GM18520 (cell line): ENCODE measurements at regions not wholly inside any gene's neighbourhood (a gene's known extent, or its start where the extent isn't known, plus 50 kb on each side); places are given as distances from the start of the nearest gene placed in this dataset.
"Not testable (repeated sequence)": the region's sequence is repeated elsewhere in the genome, so short reads cannot be mapped to it uniquely, and the experiment has no call there.

ENCODE experiments used
- ATAC-seq: cut with Tn5 transposase; IDR thresholded peaks from one replicate; pipeline ENCODE4 v1.9.1; 2021; ENCODE audit not compliant: unreplicated experiment

DNA sequence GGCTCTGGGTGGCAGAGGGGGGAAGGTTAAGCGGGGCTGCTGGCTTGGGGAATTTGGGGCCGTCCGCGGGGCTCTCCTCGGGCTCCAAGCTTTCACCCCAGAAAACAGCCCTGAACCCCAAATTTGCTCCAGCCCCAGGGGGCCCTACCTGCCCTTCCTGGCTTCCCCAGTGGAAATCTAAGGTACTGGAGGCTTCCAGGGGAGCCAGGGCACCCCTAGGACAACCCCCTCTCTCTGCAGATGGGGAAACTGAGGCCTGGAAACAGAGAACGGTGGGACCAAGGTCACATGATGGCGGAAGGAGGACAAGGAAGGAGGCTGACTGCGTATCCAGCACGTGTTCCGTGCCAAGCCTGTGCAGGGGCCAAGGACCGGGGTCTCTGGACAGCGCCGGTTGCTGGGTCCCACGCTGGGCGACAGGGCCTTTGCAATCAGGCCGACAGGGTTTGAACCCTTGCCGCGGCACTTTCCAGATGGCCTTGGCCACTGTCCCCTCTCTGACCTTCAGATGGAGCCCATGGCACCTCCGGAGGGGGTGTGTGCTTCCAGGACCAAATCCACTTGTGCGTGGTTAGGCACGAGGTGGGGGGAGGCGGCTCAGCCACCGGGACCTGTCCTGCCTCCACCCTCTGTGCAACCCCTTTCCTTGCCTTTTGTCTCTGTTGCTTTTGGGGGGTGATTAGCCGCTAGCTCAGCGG is 183.1 kb downstream of the C9orf50 start:
- no peak for ATAC-seq

DNA sequence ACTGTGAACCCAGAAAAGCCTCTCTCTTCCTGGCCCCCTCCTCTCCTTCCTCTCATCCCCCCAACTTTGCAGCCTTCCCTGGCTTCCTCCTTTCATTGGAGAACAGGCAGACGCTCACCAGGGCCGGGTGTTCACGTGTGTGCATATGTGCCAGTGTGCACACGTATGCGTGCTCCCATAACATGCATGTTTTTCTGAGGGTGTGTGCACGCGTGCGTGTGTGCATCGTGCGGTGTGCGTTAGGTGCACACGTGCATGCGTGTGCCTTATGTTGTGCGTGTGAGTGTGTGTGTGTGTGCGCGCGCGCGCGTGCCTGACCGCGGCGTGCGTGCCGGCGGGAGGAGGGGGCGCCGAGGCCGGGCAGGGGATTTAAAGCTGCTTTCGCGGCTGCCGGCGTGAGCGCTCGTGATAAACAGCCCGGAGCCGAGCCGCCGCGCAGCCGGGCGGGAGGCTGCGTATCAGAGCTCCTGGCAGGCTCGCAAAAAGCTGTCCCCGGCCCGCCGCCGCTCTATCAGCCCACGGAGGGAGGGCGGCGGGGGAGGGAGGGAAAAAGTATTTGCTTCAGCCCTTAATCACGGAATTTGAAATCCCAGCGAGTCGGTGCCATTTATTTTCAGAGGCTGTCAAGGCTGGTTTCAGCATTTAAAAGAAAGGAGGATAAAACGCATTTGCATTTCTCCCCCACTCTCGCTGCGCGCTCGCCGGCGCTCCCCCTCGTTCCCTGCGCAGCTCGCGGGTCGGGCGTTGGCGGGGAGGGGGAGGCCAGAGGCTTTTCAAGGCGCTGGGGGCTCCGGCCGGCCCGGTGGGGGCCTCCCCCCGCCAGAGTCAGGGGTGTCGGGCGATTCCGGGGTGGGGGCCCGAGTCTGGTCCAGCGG is 183.9 kb downstream of the C9orf50 start:
- ATAC-seq = no peak

DNA sequence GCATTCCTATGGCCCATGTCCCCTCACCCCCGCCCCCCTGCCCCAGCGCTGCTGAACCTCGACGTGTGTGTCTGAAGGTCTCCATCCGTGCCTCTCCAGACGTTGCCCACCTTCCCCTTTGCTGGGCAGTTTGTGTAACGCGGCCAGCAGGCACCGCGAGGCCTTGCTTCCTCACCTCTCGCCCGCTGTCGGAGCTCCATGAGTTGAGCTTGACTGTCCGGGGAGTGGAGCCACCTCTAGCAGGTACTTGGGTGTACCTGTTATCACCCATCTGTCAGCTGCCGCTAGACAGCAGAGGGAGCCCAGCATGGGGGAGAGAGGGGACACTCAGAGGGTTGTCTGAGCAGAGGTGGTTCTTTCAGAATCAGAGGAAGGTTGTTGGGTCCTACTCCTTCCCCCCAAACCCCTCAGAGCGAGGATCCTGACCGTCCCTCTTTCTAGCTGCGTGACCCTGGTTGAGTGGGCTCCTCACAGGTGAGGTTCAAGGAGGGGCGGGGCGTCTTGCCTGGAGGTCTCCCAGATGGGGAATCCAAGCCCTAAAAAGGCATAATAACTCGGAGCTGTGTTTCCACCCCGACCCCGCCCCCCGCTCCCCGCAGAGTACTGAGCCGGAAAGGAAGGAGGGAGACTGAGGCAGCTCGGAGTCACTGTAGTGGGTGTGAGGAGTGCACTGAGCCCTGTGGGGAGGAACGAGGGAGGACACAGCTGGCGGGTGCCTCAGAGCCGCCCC is 184.7 kb downstream of the C9orf50 start:
- no peak for ATAC-seq

DNA sequence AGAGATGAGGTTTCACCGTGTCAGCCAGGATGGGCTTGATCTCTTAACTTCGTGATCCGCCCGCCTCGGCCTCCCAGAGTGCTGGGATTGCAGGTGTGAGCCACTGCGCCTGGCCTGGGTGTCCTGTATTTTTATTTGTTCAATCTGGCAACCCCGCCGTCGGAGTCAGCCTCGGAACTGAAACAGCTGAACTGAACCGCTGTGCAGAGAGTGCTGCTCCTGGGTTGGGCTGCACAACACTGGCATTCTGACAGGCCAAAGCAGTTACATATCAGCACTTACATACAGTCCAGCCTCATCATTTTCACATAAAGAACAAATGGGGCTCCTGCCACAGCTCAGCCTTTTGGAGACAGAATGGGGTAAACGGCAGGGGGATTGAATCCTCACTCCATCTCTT is 185.6 kb downstream of the C9orf50 start:
- ATAC-seq = no peak

DNA sequence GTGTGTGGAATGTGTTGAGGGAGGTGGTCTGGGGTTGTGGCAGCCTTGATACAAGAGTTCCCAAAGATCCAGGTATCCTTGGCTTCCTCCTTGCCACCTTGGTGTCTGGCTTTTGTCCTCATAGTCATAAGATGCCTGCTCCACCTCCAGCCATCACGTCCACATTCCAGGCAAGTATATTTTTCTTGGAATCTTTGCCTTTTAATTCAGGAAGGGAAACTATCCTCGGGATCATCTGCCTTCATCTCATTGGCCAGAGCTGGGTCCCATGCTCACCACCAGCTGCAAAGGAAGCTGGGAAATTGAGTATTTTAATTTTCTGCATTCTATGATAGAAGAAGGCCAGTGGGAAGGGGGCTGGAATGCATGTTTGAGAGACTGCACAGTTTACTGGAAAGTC is 186.7 kb downstream of the C9orf50 start:
- no peak for ATAC-seq

DNA sequence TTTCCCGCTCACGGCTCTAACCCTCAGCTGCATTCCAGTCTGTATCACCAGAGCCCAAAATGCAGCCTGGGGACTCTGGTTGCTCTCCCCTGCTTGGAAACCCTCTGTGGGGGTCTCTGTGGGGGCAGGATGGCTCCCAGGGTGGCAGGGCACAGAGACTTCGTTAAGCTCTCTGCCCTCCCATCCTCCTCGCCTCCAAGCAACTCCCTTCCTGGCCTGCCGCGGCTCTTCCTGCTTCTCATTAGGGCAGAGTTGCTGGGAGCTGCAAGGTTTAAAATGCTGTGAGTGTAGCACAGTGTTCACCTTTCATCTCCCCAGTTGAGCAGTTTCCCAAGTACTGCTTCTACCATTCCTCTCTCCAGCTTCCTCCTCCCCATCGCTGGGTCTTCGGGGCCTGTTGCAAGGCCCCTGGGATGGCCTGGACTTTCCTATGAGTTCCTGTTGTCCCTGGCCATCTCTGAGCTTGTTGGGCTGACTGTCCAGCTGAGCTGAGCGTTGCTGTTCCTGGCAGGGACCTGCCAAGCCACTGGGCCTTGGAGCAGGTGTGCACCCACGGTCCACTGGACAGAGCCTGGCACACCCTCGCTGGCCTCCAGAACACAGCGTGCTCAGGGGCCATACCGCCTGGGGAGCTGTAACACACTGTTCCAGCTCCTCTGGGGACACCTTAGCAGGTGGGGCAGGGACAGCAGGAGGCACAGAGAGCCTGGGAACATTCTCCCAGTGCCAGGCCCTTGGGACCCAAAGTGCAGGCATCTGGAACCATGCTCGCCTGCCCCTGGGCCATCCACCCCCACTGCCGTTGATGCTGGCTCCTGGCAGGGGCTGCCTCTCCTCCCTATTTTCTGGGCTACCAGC is 188.4 kb downstream of the C9orf50 start:
- ATAC-seq = no peak

DNA sequence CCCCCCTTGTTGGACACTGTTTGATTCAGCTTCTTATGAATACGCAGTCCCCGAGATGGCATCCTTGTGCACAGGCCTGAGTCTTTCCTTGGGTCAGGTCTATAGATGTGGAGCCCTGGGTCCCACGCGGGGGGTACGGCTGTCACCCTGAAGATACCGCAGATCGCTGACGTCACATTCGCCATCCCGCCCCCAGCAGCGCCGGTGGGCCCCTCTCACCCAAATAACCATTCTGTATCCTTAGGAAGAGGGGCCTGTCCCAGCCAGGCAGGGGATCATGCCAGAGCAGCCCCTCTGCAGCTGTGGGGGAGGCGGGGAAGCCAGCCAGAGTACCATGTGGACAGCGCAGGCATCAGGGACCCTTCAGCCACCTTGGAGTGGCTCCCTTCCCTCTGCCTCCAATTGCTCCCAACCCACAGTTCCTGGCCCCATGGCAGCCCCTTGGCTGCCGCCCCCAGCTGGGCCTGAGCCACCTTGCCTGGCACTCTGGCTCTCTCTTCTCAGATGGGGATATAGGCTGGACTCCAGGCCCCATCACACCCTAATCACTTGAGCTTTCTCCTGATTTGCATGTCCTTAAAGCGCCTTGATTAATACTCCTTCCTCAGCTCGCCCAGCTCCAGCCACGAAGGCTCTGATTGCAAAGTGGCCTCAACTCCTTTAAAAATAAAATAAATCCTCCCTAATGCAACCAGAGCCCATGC is 189.8 kb downstream of the C9orf50 start:
- no peak for ATAC-seq

DNA sequence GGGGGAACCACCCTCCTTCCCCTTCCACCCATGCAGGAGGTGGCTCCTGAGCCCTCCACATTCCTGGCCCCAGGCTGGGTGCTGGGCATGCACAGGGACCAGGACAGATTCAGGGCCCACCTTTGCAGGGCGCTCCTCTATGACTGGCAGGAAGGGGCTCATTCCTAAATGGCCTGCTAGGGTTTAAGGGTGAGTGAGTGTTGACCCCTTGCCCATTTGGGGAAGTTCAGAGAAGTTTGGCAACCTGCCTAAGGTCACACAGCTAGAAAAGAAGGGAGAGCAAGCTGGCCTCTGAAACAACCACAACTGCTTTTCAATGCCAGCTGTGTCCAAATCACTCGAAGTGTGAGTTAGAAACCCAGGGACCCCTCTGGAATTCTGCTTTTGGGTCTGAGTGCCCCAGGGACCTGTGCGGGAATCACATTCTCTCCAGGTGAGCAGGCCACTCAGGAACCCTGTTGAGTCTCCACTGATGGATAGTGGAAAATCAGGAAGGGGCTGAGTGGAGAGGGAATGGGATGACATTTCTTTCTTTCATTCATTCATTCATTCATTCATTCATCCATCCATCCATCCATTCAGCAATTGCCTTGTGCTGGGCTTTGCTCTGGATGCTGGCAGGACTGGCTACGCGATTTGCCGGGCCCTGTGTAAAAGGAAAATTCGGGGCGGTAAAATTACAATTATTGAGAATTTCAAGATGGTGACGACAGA is 191.9 kb downstream of the C9orf50 start:
- ATAC-seq = no peak

DNA sequence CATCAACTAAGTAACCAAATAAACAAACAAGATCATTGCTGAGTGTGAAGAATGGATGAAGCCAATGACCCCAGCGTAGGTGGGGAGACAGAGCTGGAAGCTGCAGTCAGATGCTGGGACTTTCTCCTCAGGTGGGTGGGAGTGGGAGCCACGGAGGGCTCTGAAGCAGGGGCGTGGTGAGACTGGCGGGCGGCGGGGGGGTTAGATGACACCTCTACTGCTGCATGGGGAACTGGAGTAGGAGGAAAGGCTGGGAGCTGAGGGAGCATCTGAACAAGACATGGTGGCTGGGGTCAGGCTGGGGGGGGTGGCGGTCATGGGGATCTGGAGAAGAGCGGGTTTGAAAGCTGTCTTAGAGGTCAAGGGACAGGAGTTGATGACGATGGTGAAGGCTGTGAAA is 193.8 kb downstream of the C9orf50 start:
- no peak for ATAC-seq

DNA sequence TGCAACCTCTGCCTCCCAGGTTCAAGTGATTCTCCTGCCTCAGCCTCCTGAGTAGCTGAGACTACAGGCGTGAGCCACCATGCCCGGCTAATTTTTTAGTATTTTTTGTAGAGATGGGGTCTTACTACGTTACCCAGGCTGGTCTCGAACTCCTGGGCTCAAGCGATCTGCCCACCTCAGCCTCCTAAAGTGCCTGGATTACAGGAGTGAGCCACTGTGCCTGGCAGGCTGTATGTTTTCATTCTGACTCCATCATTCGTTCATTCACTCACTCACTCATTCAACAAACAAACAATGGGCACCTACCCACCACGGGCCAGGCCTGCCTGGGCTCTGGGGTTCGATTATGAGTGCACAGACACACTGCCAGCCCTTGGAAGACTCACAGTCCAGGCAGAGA is 197.1 kb downstream of the C9orf50 start:
- ATAC-seq = not testable (repeated sequence)

DNA sequence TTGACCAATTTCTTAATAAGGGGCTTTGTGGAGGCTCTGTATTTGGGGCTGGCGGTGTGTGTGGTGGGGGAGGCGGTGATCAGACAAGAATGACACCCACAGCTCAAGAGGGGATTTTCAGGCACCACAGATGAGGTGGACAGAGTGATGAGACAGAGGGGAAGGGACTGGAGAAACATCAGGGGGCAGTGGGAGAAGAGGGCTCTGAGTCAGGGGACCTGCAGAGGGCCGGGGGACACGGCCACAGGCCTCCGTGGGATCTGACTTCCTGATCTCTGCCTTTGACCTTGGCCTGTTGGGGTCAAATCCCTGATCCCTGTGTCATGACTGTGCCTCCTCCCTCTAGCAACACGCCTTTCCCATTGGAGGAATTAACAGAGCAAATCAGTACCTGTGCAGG is 197.7 kb downstream of the C9orf50 start:
- ATAC-seq = no peak

DNA sequence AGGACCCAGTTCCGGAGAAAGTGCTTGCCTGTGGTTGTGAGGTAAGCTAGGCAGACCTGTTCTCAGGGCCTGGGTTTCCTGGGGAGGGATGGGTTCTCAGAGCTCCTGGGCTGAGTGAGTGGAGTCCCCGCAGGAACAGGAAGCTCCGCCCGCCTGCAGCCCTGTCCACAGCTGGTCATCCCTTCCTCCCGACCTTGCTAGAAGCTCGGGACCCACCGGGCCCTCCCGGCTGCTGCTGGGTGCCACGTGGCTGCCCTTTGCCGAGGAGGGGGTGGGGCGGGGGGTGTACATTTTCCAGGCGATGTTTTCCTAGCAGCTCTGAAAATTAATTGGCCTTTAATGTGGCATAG is 198.1 kb downstream of the C9orf50 start:
- ATAC-seq = no peak

DNA sequence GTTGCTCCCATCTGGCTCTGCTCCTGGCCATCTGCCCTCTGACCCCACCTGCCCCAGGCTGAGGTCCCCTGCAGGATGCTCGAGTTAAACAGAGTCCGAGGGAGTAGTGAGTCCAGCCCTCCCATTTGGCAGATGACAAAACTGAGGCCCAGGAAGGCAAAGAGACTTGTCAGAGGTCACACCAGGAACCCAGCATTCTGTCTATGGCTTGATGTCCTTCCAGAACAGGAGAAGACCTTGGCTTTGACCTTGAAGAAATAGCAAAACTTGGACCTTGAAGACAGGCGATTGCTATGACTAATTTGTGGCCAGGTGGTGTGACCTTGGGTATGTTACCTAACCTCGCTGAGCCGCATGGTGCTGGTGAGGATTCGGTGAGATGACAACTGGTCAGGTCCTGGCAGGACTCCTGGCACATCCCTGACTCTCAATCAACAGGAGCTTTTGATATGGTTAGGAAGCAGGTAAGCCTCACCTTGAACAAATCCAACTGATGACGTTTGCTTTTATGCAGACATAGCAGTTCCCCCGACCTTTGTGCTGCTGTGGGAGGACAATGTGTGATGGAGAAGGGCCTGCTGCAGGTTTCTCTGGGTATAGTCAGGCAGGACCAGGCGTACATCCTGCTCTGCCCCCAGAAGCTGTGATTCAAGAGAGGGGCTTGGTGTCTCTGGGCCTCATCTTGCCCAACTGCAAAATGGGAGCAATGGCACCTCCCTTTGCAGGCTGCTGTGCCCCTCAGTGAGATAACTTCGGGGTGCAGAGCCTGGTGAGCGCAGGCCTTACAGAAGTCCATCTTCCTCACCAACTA is 198.7 kb downstream of the C9orf50 start:
- no peak for ATAC-seq

DNA sequence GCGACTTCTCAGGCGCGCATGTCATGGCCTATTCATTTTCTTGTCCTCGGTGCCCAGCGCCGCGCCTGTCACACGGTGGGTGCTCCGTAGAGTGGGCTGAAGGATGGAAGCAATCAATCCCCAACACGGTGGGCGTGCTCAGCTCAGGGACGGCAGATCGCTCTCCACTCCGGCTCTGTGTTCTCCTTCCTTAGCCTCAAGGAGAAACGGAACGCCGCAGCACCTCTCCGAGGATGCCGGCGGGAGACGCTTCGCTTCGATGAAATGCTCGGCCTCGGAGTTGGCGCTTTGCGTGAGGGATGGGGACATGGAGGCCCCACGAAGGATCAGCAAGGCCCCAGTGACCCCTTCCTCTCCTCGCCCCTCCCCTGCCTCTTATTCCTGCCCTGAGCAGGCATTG is 199.5 kb downstream of the C9orf50 start:
- ATAC-seq = no peak

DNA sequence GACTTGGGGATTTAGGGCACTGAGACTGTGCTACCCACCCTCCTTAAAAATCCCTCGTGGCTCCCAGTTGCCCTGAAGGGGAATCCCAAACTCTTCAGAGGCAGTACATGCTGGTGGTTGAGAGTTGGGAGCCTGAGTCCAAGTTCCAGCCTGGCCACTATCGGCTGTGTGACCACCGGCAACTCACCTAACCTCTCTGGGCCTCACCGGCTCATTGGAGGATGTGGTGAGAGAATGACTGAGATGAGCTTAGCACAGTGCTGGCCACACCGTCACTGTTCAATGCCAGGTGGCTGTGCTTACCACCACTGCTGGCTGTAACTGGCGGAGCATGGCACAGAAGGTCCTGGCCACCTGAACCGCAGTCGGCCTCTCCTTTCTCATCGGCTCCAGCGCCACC is 200.2 kb downstream of the C9orf50 start:
- ATAC-seq = no peak

DNA sequence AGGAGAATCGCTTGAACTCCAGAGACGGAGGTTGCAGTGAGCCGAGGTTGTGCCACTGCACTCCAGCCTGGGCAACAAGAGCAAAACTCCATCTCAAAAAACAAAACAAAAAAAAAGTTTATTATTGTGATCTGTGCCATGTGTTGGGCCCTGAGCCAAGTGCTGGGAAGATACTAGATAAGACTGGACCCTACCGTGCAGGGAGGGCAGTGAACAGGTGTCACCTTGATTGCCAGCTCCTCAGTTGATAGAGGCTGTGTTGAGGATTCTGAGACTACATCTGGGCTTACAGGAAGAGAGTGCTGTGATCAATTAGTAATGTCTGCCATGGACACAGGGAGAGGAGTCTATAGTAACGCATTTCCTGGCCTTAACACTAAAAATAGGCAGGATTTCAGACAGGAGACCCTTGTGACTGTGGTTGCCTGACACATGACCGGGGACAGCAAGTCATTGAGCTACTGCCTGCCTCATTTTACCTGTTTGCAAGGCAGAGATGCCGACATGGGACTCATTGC is 201.5 kb downstream of the C9orf50 start:
- no peak for ATAC-seq

DNA sequence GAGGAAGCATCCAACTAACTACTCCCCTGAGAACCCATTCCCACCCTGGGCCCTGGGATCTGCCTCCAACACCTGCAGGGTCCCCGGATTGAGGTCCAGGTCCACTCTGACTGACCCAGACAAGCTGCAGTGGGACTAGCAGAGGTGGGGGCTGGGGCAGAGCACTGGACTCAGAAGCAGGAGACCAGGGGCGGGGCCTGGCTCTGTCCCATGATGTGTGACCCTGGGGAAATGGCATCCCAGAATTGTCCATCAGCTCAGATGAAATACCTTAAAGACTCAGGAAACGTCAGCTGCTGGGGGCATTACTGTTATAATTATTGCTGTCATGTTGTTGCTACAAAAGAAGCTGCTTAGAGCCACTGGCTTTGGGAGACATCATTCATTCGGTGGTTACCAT is 202.4 kb downstream of the C9orf50 start:
- no peak for ATAC-seq

DNA sequence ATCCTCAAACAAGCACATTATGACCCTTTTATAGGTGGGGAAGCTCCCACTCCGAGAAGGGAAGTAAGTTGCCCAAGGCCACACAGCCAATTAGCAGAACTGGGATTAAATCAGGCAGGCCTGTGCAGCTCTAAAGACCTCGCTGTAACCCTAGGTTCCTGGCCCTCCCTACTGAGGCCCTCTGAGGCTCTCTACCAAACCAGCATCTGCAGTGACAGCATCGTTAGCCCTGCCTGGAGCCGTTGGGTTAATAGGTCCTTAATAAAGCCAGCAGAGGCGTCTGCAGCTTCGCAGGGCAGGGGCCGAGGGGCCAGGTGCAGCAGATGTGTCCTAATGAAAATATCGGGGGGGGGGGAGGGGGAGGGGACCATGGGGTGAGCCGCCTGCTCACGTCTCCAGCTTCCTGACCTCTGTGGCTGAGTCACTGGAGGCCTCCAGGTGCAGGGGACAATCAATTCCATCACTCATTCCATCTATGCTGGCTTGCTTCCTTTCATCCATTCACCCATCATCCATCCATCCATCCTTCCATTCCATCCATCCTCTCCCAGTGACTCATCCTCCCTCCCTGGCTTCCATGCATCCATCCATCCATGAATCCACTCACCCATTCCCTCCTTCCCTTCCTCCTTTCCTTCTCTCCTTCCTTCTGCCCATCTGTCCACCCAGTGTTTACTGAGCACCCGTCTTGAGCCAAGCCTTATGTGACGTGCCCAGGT is 203.9 kb downstream of the C9orf50 start:
- ATAC-seq = no peak
